Epithelial cell of esophagus (primary cell): ENCODE measurements at regions not wholly inside any gene's neighbourhood (a gene's known extent, or its start where the extent isn't known, plus 50 kb on each side); places are given as distances from the start of the nearest gene placed in this dataset.
A peak's percentile ranks its signal among the peaks of the same experiment; 100 is the strongest.
"Not testable (repeated sequence)": the region's sequence is repeated elsewhere in the genome, so short reads cannot be mapped to it uniquely, and the experiment has no call there.

Experiments used
- DNase-seq: peaks from one replicate; pipeline ENCODE4 v3.0.0; 2010; ENCODE audit warnings: low read depth
- H3K4me3 ChIP-seq: 2 replicates; pipeline ENCODE4 v1.5.1; 2011; ENCODE audit warnings: mild to moderate bottlenecking, low read length, control low read depth
- CTCF ChIP-seq: IDR thresholded peaks from 2 replicates; pipeline ENCODE4 v1.5.1; 2011; ENCODE audit warnings: low read depth, mild to moderate bottlenecking, low read length, control low read depth, inconsistent platforms; ENCODE audit not compliant: insufficient read depth; ENCODE audit errors: missing control alignments

- H3K4me3 ChIP-seq: no peak overlapping the region
- DNase-seq: no peak
- no peak for TF ChIP-seq CTCF
These were observed 83.1 kb upstream of the LYPLAL1 start for GRCh38 chr1:219090607-219091006.

GRCh38 chr1:219092206-219092605 is 81.5 kb upstream of the LYPLAL1 start:
- no peak for TF ChIP-seq CTCF
- H3K4me3 ChIP-seq: no peak overlapping the region
- peak; percentile 62 for DNase-seq

GRCh38 chr1:219099307-219099706 is 74.4 kb upstream of the LYPLAL1 start:
- no peak for DNase-seq
- no peak for TF ChIP-seq CTCF
- H3K4me3 ChIP-seq: no peak overlapping the region

GRCh38 chr1:219100059-219100458 is 73.6 kb upstream of the LYPLAL1 start:
- DNase-seq: no peak
- TF ChIP-seq CTCF: no peak
- no peak overlapping the region for H3K4me3 ChIP-seq

- H3K4me3 ChIP-seq, DNase-seq: not testable (repeated sequence)
These were observed 71.2 kb upstream of the LYPLAL1 start for GRCh38 chr1:219102466-219102865.

GRCh38 chr1:219105893-219106292 is 67.8 kb upstream of the LYPLAL1 start:
- no peak for DNase-seq
- no peak overlapping the region for H3K4me3 ChIP-seq
- no peak for TF ChIP-seq CTCF

- no peak for DNase-seq
- no peak overlapping the region for H3K4me3 ChIP-seq
- no peak for TF ChIP-seq CTCF
These were observed 64.2 kb upstream of the LYPLAL1 start for GRCh38 chr1:219109424-219110018.

- H3K4me3 ChIP-seq: no peak overlapping the region
- peak; percentile 20 for DNase-seq
- no peak for TF ChIP-seq CTCF
These were observed 60.4 kb upstream of the LYPLAL1 start for GRCh38 chr1:219113261-219113660.
